IMR-90 (cell line): ENCODE measurements at regions not wholly inside any gene's neighbourhood (a gene's known extent, or its start where the extent isn't known, plus 50 kb on each side); places are given as distances from the start of the nearest gene placed in this dataset.

ENCODE experiments used
- ATAC-seq: fragments of 200-7000 bp; cut with Tn5 transposase; 2 replicates; pipeline ENCODE4 v1.9.1; 2020; ENCODE audit warnings: low read depth, mild to moderate bottlenecking, moderate library complexity
- BruUV-seq: library from RNA; stranded (reverse); fragments of 400-500 nt; replicated peaks from 2 replicates; lab custom pipeline; 2021; lab: Mats Ljungman, UMichigan
- CTCF ChIA-PET: fragments of 300-600 bp; formaldehyde crosslinking; extraction: SDS; loops from one replicate; lab custom pipeline; 2021; ENCODE audit warnings: antibody characterized with exemption; lab: Yijun Ruan, JAX
- POLR2A ChIA-PET: fragments of 300-600 bp; sonication (Branson Sonifier 250); formaldehyde crosslinking; loops from one replicate; lab custom pipeline; 2022; ENCODE audit warnings: antibody characterized with exemption; ENCODE audit not compliant: unreplicated experiment; lab: Charles Lee
- DNase-seq: peaks from one replicate; pipeline ENCODE4 v3.0.0; 2013
- H2AFZ ChIP-seq: replicated peaks from 2 replicates; pipeline ENCODE3; 2013; ENCODE audit warnings: low read length, mild to moderate bottlenecking; ENCODE audit not compliant: poor library complexity
- H2AK5ac ChIP-seq: 2 replicates; pipeline ENCODE4 v1.6.1; 2013; ENCODE audit warnings: low read depth, low read length, inconsistent platforms
- H2AK9ac ChIP-seq: replicated peaks from 2 replicates; pipeline ENCODE3; 2013; ENCODE audit warnings: mild to moderate bottlenecking, low read depth, low read length, moderate library complexity; ENCODE audit not compliant: poor library complexity
- H2BK120ac ChIP-seq: 2 replicates; pipeline ENCODE4 v1.6.1; 2013; ENCODE audit warnings: low read depth, low read length, inconsistent platforms
- H2BK15ac ChIP-seq: 3 replicates; pipeline ENCODE4 v1.6.1; 2013; ENCODE audit warnings: low read depth, low read length, inconsistent platforms
- H2BK20ac ChIP-seq: 2 replicates; pipeline ENCODE4 v1.6.1; 2013; ENCODE audit warnings: low read depth, mild to moderate bottlenecking, inconsistent platforms, low read length, moderate library complexity
- H2BK5ac ChIP-seq: 2 replicates; pipeline ENCODE4 v1.6.1; 2013; ENCODE audit warnings: mild to moderate bottlenecking, low read depth, low read length, inconsistent platforms; ENCODE audit not compliant: poor library complexity, severe bottlenecking
- H3K14ac ChIP-seq: replicated peaks from 2 replicates; pipeline ENCODE4 v1.6.1; 2013; ENCODE audit warnings: low read depth, low read length, inconsistent platforms
- H3K18ac ChIP-seq: 2 replicates; pipeline ENCODE4 v1.6.1; 2013; ENCODE audit warnings: low read depth, low read length, control low read depth
- H3K23ac ChIP-seq: 2 replicates; pipeline ENCODE4 v1.6.1; 2013; ENCODE audit warnings: low read depth, low read length, inconsistent platforms
- H3K27ac ChIP-seq: 2 replicates; pipeline ENCODE4 v1.5.1; 2013; ENCODE audit warnings: mild to moderate bottlenecking, control low read depth, low read length; ENCODE audit not compliant: insufficient read depth
- H3K27me3 ChIP-seq: 2 replicates; pipeline ENCODE4 v1.6.1; 2013; ENCODE audit warnings: low read length; ENCODE audit not compliant: control insufficient read depth, insufficient read depth
- H3K36me3 ChIP-seq: 2 replicates; pipeline ENCODE4 v1.6.1; 2013; ENCODE audit warnings: low read length, mixed read lengths; ENCODE audit not compliant: control insufficient read depth, insufficient read depth
- H3K4ac ChIP-seq: 2 replicates; pipeline ENCODE4 v1.6.1; 2013; ENCODE audit warnings: low read depth, low read length, inconsistent platforms
- H3K4me1 ChIP-seq: 2 replicates; pipeline ENCODE4 v1.6.1; 2013; ENCODE audit warnings: low read length, mixed read lengths; ENCODE audit not compliant: control insufficient read depth, insufficient read depth
- H3K4me2 ChIP-seq: 2 replicates; pipeline ENCODE4 v1.6.1; 2013; ENCODE audit warnings: low read depth, mild to moderate bottlenecking, control low read depth, low read length, moderate library complexity
- H3K4me3 ChIP-seq: 2 replicates; pipeline ENCODE4 v1.5.1; 2013; ENCODE audit warnings: low read depth, mild to moderate bottlenecking, control low read depth, low read length, moderate library complexity; ENCODE audit not compliant: insufficient read depth
- H3K56ac ChIP-seq: 2 replicates; pipeline ENCODE4 v1.6.1; 2013; ENCODE audit warnings: low read length, inconsistent platforms; ENCODE audit not compliant: insufficient read depth; ENCODE audit errors: extremely low read depth
- H3K79me1 ChIP-seq, 2 experiments: 2 replicates each; pipeline ENCODE4 v1.6.1; 2013; ENCODE audit warnings: low read length in 2 of 2, inconsistent platforms in 1 of 2, low read depth in 1 of 2
- H3K9ac ChIP-seq: 2 replicates; pipeline ENCODE4 v1.6.1; 2013; ENCODE audit warnings: low read depth, low read length, control low read depth
- H3K9me1 ChIP-seq: 2 replicates; pipeline ENCODE4 v1.6.1; 2013; ENCODE audit warnings: low read length, inconsistent platforms; ENCODE audit not compliant: insufficient read depth
- H3K9me3 ChIP-seq: 2 replicates; pipeline ENCODE4 v1.6.1; 2013; ENCODE audit warnings: low read length; ENCODE audit not compliant: control insufficient read depth, insufficient read depth
- H4K20me1 ChIP-seq: 2 replicates; pipeline ENCODE4 v1.6.1; 2013; ENCODE audit warnings: low read length, inconsistent platforms; ENCODE audit not compliant: insufficient read depth
- H4K5ac ChIP-seq: 2 replicates; pipeline ENCODE4 v1.6.1; 2013; ENCODE audit warnings: mild to moderate bottlenecking, low read depth, low read length, control low read depth
- H4K8ac ChIP-seq, 2 experiments: 2 replicates each; pipeline ENCODE4 v1.6.1; 2013; ENCODE audit warnings: low read depth in 2 of 2, low read length in 2 of 2, control low read depth in 1 of 2, inconsistent platforms in 1 of 2
- H4K91ac ChIP-seq: 2 replicates; pipeline ENCODE4 v1.6.1; 2013; ENCODE audit warnings: low read depth, low read length, inconsistent platforms; ENCODE audit not compliant: insufficient read depth
- RFX5 ChIP-seq: IDR thresholded peaks from 2 replicates; pipeline ENCODE4 v1.8.0; 2012; ENCODE audit warnings: low read depth, mild to moderate bottlenecking, low read length, moderate library complexity
- WGBS, 2 experiments: methylation state at CpG; one replicate each; pipeline versions ENCODE4 v1.1.5 to v1.1.7; 2013; ENCODE audit warnings: missing lambda C conversion rate in 2 of 2; ENCODE audit not compliant: insufficient read length in 1 of 2; ENCODE audit errors: extremely low coverage in 2 of 2; 5-methylcytosine and 5-hydroxymethylcytosine counted together
- dilution Hi-C: fragments of 300-500 bp; cut with HindIII; formaldehyde crosslinking; loops from one replicate; pipeline ENCODE4 v1.14.3; 2018; ENCODE audit warnings: low sequenced_read_pairs; ENCODE audit not compliant: unreplicated experiment
- in situ Hi-C: fragments of 300-500 bp; cut with MboI; formaldehyde crosslinking; loops from 3 replicates; pipeline ENCODE4 v1.14.3; 2019; ENCODE audit warnings: low sequenced_read_pairs, inconsistent platforms, mixed read lengths
- intact Hi-C: fragments of 100-400 bp; cut with micrococcal nuclease; formaldehyde crosslinking; loops from 2 replicates; pipeline ENCODE4 v1.10.0; 2022

GRCh38 chr10:55404094-55404493, 603.1 kb upstream of the PCDH15 start:
- no CpG with 5 or more reads among the region's 6 CpGs for WGBS, 2 experiments
- no peaks in the 10 kb centered on the region for H3K9me1 ChIP-seq
- no peaks in the 10 kb centered on the region for H3K27me3 ChIP-seq
- POLR2A ChIA-PET: no interaction called here
- H2AFZ ChIP-seq: no peak overlapping the region
- no peak overlapping the region for H2BK120ac ChIP-seq
- H3K36me3 ChIP-seq: no peaks in the 10 kb centered on the region
- H3K27ac ChIP-seq: no peak overlapping the region
- H2BK20ac ChIP-seq: no peak overlapping the region
- intact Hi-C loops: no loop called here
- DNase-seq (no peak), ATAC-seq (no peak)
- H4K8ac ChIP-seq: no peak overlapping the region
- H3K79me1 ChIP-seq: no peaks in the 10 kb centered on the region
- no peak overlapping the region for H3K56ac ChIP-seq
- TF ChIP-seq RFX5: no peak
- no peak overlapping the region for H4K91ac ChIP-seq
- no peak overlapping the region for H4K5ac ChIP-seq
- H3K9ac ChIP-seq: no peak overlapping the region
- no peaks in the 10 kb centered on the region for H4K20me1 ChIP-seq
- BruUV-seq: no TSS peak
- H2BK5ac ChIP-seq: no peak overlapping the region
- no peak overlapping the region for H2AK5ac ChIP-seq
- no peak overlapping the region for H2BK15ac ChIP-seq
- no peak overlapping the region for H3K4me2 ChIP-seq
- no peak overlapping the region for H3K4me3 ChIP-seq
- no peak overlapping the region for H2AK9ac ChIP-seq
- H3K14ac ChIP-seq: no peak overlapping the region
- H3K4me1 ChIP-seq: no peaks in the 10 kb centered on the region
- H3K9me3 ChIP-seq: peaks cover 2% of the 10 kb centered on the region; the same call in 1 of the 2 replicates
- dilution Hi-C loops: no loop called here
- H3K4ac ChIP-seq: no peak overlapping the region
- in situ Hi-C loops: no loop called here
- H3K18ac ChIP-seq: no peak overlapping the region
- CTCF ChIA-PET: no interaction called here
- H3K23ac ChIP-seq: no peak overlapping the region
